SU-DHL-6 (cell line): ENCODE measurements at regions not wholly inside any gene's neighbourhood (a gene's known extent, or its start where the extent isn't known, plus 50 kb on each side); places are given as distances from the start of the nearest gene placed in this dataset.

ENCODE experiments used
- H2AFZ ChIP-seq: fragments of 200-600 bp; sonication (generic); 2 replicates; pipeline ENCODE4 v1.6.1; 2014; ENCODE audit warnings: low read depth, mild to moderate bottlenecking, moderate library complexity, mixed read lengths, antibody characterized with exemption, low read length; ENCODE audit not compliant: severe bottlenecking
- H3F3A ChIP-seq: fragments of 200-600 bp; shearing (Covaris generic); 2 replicates; pipeline ENCODE4 v1.6.0; 2016; ENCODE audit warnings: antibody characterized with exemption, mild to moderate bottlenecking; ENCODE audit not compliant: insufficient read depth
- H3K27ac ChIP-seq: fragments of 200-600 bp; sonication (generic); 2 replicates; pipeline ENCODE4 v1.5.1; 2016; ENCODE audit warnings: low read depth, mild to moderate bottlenecking, low read length, moderate library complexity, mixed read lengths
- H3K27me3 ChIP-seq: fragments of 200-600 bp; sonication (generic), shearing (Covaris generic); 2 replicates; pipeline ENCODE4 v1.6.0; 2014; ENCODE audit warnings: mild to moderate bottlenecking, low read length
- H3K36me3 ChIP-seq: fragments of 200-600 bp; sonication (generic); 2 replicates; pipeline ENCODE4 v1.6.1; 2014; ENCODE audit warnings: mild to moderate bottlenecking, low read length, mixed read lengths
- H3K4me2 ChIP-seq: fragments of 300-600, 200-600 bp; shearing (Covaris generic), sonication (generic); 2 replicates; pipeline ENCODE4 v1.6.0; 2014; ENCODE audit warnings: low read length, low read depth, mild to moderate bottlenecking; ENCODE audit not compliant: poor library complexity, severe bottlenecking
- H3K4me3 ChIP-seq: fragments of 200-600 bp; sonication (generic); 2 replicates; pipeline ENCODE4 v1.5.1; 2014; ENCODE audit warnings: antibody characterized with exemption, low read length, mild to moderate bottlenecking, mixed read lengths; ENCODE audit not compliant: insufficient read depth, poor library complexity, severe bottlenecking
- H3K79me2 ChIP-seq: fragments of 200-600 bp; sonication (generic); 2 replicates; pipeline ENCODE4 v1.6.1; 2014; ENCODE audit warnings: mild to moderate bottlenecking, low read length, moderate library complexity; ENCODE audit not compliant: insufficient read depth
- H3K9ac ChIP-seq: fragments of 200-600 bp; sonication (generic); 2 replicates; pipeline ENCODE4 v1.7.0; 2014; ENCODE audit warnings: mild to moderate bottlenecking, low read length
- H3K9me2 ChIP-seq: fragments of 200-600 bp; sonication (generic); replicated peaks from 2 replicates; pipeline ENCODE4 v1.6.1; 2014; ENCODE audit warnings: low read length; ENCODE audit not compliant: insufficient read depth
- H3K9me3 ChIP-seq: fragments of 200-600 bp; sonication (generic); 2 replicates; pipeline ENCODE4 v1.6.1; 2014; ENCODE audit warnings: low read length, mixed read lengths; ENCODE audit not compliant: insufficient read depth
- H4K20me1 ChIP-seq: fragments of 200-600 bp; sonication (generic); 2 replicates; pipeline ENCODE4 v1.6.1; 2014; ENCODE audit warnings: low read depth, mild to moderate bottlenecking, antibody characterized with exemption, low read length, moderate library complexity, mixed read lengths
- CTCF ChIP-seq: fragments of 200-600 bp; sonication (generic); IDR thresholded peaks from one replicate; pipeline ENCODE4 v1.5.1; 2017; ENCODE audit warnings: antibody characterized with exemption, mild to moderate bottlenecking, low read length, moderate library complexity; ENCODE audit not compliant: insufficient read depth, poor library complexity, severe bottlenecking
- EZH2phosphoT487 ChIP-seq: fragments of 200-600 bp; sonication (generic), shearing (Covaris generic); conservative IDR thresholded peaks from 2 replicates; pipeline ENCODE4 v1.6.1; 2018; ENCODE audit warnings: mild to moderate bottlenecking, antibody characterized with exemption, low read length, moderate library complexity, mixed read lengths

- TF ChIP-seq EZH2phosphoT487 (no peak), CTCF (no peak)
- Histone ChIP-seq H3K4me3 (no peak overlapping the region), H3K9me3 (no peaks in the 10 kb centered on the region), H3K4me2 (no peak overlapping the region), H3K36me3 (no peaks in the 10 kb centered on the region), H4K20me1 (no peaks in the 10 kb centered on the region), H3K27ac (no peak overlapping the region), H3K27me3 (no peaks in the 10 kb centered on the region), H3F3A (no peaks in the 10 kb centered on the region), H3K9ac (no peak overlapping the region), H3K79me2 (no peaks in the 10 kb centered on the region), H3K9me2 (no peaks in the 10 kb centered on the region), H2AFZ (no peak overlapping the region)
Measured at GRCh38 chr14:98819867-98820206, 452.2 kb downstream of the BCL11B start.

GRCh38 chr14:98822917-98823316 is 449.1 kb downstream of the BCL11B start:
- no peaks in the 10 kb centered on the region for H3K79me2 ChIP-seq
- H3F3A ChIP-seq: no peaks in the 10 kb centered on the region
- H3K27ac ChIP-seq: no peak overlapping the region
- H3K36me3 ChIP-seq: no peaks in the 10 kb centered on the region
- TF ChIP-seq EZH2phosphoT487 (no peak), CTCF (no peak)
- no peak overlapping the region for H3K4me2 ChIP-seq
- H3K9me2 ChIP-seq: no peaks in the 10 kb centered on the region
- no peak overlapping the region for H3K9ac ChIP-seq
- H4K20me1 ChIP-seq: no peaks in the 10 kb centered on the region
- no peaks in the 10 kb centered on the region for H3K27me3 ChIP-seq
- no peak overlapping the region for H3K4me3 ChIP-seq
- no peaks in the 10 kb centered on the region for H3K9me3 ChIP-seq
- no peak overlapping the region for H2AFZ ChIP-seq

- Histone ChIP-seq H3F3A (no peaks in the 10 kb centered on the region), H3K27me3 (no peaks in the 10 kb centered on the region), H3K27ac (no peak overlapping the region), H3K9ac (no peak overlapping the region), H4K20me1 (no peaks in the 10 kb centered on the region), H3K9me2 (no peaks in the 10 kb centered on the region), H2AFZ (no peak overlapping the region), H3K36me3 (no peaks in the 10 kb centered on the region), H3K9me3 (no peaks in the 10 kb centered on the region), H3K4me2 (no peak overlapping the region), H3K4me3 (no peak overlapping the region), H3K79me2 (no peaks in the 10 kb centered on the region)
- TF ChIP-seq EZH2phosphoT487 (no peak), CTCF (no peak)
Measured at GRCh38 chr14:98826618-98827017, 445.4 kb downstream of the BCL11B start.

- Histone ChIP-seq H3K4me3 (no peak overlapping the region), H3K36me3 (no peaks in the 10 kb centered on the region), H3F3A (no peaks in the 10 kb centered on the region), H3K9me3 (no peaks in the 10 kb centered on the region), H3K27me3 (no peaks in the 10 kb centered on the region), H3K27ac (no peak overlapping the region), H3K9ac (no peak overlapping the region), H2AFZ (no peak overlapping the region), H3K9me2 (no peaks in the 10 kb centered on the region), H4K20me1 (no peaks in the 10 kb centered on the region), H3K4me2 (no peak overlapping the region), H3K79me2 (no peaks in the 10 kb centered on the region)
- TF ChIP-seq EZH2phosphoT487 (no peak), CTCF (no peak)
Measured at GRCh38 chr14:98834119-98834518, 437.9 kb downstream of the BCL11B start.
